Stimulated activated CD8-positive, alpha-beta memory T cell treated with anti-CD3 and anti-CD28 coated beads, Interleukin-7, amount 100 ng/mL, for 4 hours (primary cell): ENCODE measurements at regions not wholly inside any gene's neighbourhood (a gene's known extent, or its start where the extent isn't known, plus 50 kb on each side); places are given as distances from the start of the nearest gene placed in this dataset.

Source experiments
- DNase-seq, 2 donors: peaks; one replicate each; pipeline ENCODE4 v3.0.0-alpha.2; 2020; ENCODE audit warnings: low read depth in 2 of 2

DNA sequence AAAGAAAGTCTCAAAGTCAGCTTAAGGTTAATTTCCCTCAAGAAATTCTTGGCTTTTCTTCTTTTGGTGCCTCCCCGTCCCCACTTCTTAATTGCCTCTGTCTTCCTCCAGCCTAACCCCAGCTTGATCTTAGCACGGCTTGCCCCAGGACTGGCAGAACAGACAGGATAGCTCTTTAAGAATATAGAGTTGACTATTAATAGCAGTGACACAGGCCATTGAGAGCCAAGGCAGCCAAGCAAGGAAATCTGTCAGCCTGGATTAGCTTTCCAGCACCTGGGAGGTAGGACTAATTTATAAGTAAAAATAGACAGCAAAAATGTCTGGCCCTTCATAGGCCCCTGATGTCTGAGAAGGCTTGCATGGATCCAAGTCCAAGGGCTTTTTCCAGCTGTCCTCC, 384.6 kb upstream of the SLC30A5 start:
- DNase-seq: no peak

DNA sequence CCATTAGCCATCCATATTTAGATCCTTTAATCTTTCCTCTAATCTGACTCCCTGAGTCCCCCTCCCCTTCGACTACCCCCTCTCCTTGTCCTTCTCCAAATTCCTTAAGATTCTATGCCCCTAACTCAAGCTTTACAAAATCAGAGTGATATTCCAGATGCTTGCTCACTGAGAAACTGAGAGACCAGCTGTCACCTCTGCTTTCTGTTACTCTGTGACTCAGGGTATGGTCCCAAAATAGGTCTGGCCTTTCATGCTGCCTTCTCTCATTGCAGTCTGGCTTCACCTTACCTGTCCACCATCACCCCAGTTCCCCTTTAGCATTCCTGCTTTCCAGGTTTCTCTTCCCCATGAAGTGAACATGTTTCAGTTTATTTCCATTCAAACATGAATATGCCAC, 383.3 kb upstream of the SLC30A5 start:
- no peak for DNase-seq

DNA sequence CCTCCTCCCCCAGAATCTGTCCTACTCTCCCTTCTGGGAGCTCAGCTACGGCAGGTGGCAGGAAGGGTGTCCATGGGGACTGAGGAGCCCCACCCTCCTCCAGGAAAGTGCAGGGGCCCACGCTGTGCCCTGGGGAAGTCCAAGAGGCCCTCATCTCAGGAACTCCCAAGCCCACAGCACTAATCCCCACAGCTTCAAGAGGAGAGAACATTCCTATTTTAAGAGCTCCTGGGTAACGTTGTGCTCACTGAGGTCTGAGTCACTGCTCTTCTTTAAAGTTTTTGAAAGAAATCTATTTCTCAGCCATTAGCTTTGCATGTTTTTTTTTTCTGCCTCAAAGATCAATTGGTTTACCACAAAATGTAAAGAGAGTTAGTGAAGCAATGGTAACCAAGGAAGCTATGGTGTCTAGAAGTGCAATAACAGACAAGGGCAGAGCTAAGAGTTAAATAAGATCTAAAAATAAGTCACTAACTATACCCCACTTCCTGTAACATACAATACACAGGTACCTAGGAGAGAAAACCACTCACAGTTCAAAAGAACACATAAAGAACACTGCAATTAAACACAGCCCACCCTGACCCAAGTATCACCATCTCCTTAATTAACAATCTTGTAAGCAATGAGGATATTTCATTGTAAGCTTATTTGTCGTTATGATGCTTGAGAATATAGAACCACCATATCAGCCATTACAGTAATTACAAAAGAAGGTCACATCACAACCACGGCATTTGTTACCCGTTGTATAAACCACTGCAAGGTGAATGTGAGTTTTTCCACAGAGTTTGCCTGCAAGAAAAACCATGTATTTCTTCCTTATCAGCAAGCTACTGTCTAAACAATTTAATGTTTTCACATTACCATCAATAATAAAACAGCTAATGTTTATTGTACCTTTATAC, 382.3 kb upstream of the SLC30A5 start:
- no peak for DNase-seq

- DNase-seq: no peak
Observed at GRCh38 chr5:68714810-68715209, 379.0 kb upstream of the SLC30A5 start.

GRCh38 chr5:68720884-68721610, 372.8 kb upstream of the SLC30A5 start:
- DNase-seq: no peak

- no peak for DNase-seq
Observed at GRCh38 chr5:68722357-68722756, 371.5 kb upstream of the SLC30A5 start.

- no peak for DNase-seq
Observed at GRCh38 chr5:68725905-68726683, 367.7 kb upstream of the SLC30A5 start.

DNA sequence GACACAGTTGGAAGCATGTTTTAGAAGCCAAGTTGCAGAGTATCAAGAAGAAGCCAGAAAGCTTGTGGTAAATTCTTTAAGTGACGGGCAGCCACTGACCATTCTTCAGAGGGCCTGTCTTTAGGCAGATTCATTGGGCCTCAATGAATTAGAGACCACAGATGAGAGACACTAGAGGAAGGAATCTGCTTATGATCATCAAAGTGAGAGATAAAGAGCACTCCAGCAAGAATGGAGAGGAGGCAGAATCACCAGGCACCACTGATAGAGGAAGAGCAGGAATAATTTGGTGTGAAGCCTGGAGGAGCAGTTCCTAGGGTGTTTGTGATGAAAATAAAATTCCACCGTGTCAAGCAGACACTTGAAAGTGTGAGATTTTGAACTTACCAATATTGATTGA, 365.9 kb upstream of the SLC30A5 start:
- no peak for DNase-seq

DNA sequence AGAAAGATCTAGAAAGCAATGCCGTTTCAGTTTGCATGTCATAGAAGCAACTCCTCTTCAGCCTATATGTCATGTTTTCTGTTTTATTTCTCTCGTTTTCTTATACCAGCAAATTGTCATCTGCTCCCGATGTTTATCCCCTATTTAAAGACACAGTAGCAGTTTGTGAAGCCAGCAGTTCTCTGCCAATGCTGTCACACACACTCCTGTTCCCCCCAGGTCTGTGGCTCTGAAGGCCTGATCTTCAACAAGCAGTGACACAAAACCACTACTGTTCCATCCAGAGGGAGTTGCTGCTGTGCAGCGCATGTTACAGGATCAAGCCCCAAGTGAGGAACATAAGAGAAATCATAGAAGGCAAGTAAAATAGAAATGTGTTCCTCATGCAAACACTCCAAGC, 364.1 kb upstream of the SLC30A5 start:
- DNase-seq: no peak

DNA sequence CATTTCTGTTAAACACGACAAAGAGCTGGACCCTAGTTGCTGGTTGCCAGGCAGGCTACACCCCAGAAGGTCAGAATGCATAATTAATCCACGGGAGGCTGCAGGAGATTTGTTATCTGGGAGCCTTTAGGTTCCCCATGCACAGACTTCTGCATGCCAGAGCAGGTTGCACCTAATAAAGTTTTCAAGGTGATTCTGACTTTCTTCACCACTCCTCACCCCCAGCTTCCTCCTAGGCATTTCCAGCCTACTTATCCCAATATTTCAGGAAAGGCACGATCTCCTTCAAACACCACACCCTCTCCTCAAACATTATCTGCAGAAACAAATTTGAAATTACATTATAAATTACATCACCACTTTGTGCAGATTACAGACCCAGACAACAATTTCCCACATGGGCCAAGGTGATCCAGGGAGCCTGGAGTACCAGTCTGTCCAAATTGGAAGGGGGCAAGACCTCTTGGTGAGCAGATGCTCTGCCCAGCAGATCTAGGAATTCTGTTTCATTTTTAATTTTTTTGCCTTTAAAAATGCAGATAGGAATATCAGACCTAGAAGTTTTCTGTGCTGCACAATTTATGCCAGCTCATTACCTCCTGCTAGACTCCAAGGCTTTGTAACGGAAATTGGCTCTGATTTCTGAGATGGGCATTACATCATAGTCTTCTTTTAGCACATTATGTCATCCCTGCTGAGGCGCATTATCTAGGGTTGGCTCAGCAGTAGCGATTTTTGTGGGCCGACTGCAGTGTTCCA, 363.4 kb upstream of the SLC30A5 start:
- DNase-seq: no peak

DNA sequence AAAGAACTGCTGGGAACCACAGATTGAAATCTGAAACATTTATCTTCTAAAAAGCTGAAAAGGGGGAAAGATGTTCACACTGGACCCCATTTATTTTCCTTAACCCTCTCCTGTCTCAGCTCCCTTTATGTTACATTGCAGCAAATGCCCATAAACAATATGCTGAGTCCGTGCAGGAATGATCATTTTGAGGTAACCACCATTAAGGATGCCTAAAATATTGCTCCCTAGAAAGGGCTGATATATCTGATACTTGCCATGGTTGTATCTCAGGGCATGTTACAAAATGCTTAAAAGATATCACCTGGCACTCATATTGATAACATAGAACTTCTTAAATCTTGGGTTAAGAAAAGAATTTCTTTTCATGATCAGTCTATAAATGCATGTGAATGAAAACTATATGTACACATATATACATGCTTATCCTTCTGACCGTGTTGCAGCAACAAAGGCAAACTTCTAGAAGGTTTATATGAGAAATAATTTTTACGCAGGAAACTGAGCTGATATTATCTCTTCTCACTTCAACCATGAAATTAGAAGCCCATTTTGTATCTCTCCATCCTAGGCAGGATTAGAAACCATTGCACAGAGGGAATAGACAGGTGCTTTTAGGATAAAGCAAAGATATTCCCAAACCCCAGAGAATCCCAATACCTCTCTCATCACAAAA, 362.7 kb upstream of the SLC30A5 start:
- no peak for DNase-seq

DNA sequence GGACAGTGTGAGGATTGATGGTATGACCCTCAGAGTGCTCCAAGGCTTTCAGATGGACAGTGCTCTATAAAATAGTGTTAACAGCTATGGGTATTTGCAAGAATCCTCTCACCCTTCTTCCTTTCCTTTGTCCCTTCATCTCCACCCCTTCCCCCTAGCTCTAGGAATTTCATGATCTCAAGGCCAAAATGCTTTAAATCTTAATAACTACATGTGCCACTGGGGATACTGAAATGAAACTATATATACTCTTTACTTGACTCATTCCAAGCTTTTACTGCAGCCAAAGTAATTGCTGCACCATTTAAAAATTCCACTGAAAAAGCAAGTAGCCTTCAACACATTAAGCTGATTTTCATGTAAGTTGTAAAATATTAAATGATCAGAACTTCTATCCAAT, 361.6 kb upstream of the SLC30A5 start:
- no peak for DNase-seq

GRCh38 chr5:68734781-68735180, 359.0 kb upstream of the SLC30A5 start:
- DNase-seq: no peak

DNA sequence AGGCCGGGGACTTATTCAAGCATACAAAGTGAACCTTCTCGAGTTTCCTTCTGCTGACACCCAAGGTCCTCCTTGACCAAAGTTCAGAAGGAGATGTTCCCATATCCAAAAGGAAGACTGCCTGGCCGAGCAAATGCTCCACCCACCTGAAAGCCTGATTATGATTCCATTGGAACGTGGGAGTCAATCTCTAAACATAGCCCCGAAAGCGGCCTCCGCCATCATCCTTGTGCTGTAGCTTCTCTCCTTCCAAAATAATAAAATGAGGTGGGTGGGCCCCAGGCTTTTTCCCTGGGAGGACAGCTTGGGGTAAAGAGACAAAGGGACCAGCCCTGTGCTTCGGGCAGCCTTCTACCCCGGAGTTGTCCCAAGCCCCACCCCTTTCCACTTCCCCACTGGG, 355.6 kb upstream of the SLC30A5 start:
- DNase-seq: no peak

DNA sequence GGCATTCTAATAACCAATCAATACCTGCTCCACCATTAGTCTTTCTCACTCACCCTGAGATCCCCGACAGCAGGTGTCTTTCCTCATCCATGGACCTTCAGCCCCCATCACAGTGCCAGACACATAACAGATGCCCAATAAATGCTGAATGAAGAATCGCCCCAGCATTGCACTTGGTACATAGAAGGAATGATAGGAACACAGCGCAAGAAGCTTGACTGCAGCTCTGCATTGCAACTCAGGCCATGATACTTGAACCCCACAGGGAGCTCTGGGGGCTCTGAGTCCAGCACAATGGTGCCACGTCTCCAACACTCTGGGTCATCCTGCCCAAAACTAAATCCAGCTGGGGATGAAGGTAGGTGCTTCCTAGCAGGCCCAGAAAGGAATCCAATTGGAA, 355.0 kb upstream of the SLC30A5 start:
- no peak for DNase-seq

DNA sequence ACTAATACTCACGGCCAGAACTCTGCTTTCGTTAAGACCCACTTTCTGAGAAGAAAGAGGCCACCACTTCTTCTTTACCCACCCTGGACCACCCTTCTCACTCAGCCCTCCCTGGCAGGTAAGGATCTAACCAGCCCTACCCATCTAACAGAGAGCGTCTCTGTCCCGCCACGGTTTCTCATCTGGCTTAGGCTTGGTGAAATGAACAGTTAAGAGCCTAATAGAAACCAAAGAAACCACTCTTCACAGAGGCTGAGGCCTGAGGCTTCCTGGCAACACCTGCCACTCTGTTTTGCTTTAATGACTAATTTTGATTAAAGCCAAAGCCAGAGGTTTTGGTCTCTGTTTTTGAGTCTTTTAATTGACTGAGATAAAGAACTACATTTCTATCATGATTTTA, 354.1 kb upstream of the SLC30A5 start:
- DNase-seq: no peak

- DNase-seq: no peak
Observed at GRCh38 chr5:68740226-68740910, 353.4 kb upstream of the SLC30A5 start.

DNA sequence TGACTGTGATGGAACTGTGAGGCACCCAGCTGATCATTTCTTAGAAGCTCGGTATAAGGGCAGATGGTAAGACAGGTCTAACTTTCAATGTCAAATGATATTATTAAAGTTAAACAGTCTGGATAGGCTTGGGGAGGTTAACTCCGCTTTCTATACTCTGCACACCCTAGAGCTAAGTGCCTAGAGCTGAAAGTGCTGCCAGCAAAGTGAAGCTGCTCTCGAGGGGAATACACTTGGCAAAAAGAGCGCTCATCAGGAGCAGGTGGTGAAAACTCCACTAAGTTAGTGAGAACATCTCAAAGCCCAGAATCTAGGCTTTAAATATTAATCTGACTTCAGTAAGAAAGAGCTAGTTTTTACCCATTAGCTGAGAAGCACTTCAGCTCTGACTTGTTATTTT, 349.6 kb upstream of the SLC30A5 start:
- DNase-seq: no peak

- no peak for DNase-seq
Observed at GRCh38 chr5:68745448-68745847, 348.4 kb upstream of the SLC30A5 start.

- DNase-seq: no peak
Observed at GRCh38 chr5:68746220-68746619, 347.6 kb upstream of the SLC30A5 start.
